MM.1S (cell line): ENCODE measurements at regions not wholly inside any gene's neighbourhood (a gene's known extent, or its start where the extent isn't known, plus 50 kb on each side); places are given as distances from the start of the nearest gene placed in this dataset.

Experiments used
- DNase-seq: peaks from one replicate; pipeline ENCODE4 v3.0.0-alpha.2; 2015
- H2AFZ ChIP-seq: fragments of 300-600 bp; sonication (generic); 2 replicates; pipeline ENCODE4 v1.6.0; 2016; ENCODE audit warnings: antibody characterized with exemption, low read length
- H3F3A ChIP-seq: fragments of 300-600 bp; sonication (generic); 2 replicates; pipeline ENCODE4 v1.6.1; 2016; ENCODE audit warnings: mild to moderate bottlenecking, antibody characterized with exemption, low read length, moderate library complexity, mixed read lengths; ENCODE audit not compliant: insufficient read depth
- H3K27ac ChIP-seq: fragments of 300-600 bp; sonication (generic); 2 replicates; pipeline ENCODE4 v1.5.1; 2016; ENCODE audit warnings: mild to moderate bottlenecking, low read length
- H3K27me3 ChIP-seq: fragments of 300-600 bp; sonication (generic); replicated peaks from 2 replicates; pipeline ENCODE4 v1.6.0; 2016; ENCODE audit warnings: low read length; ENCODE audit not compliant: insufficient read depth
- H3K36me3 ChIP-seq: fragments of 300-600 bp; sonication (generic); replicated peaks from 2 replicates; pipeline ENCODE4 v1.6.1; 2016; ENCODE audit warnings: mild to moderate bottlenecking, low read length, mixed read lengths; ENCODE audit not compliant: insufficient read depth
- H3K4me1 ChIP-seq: fragments of 300-600 bp; sonication (generic); 2 replicates; pipeline ENCODE4 v1.6.1; 2016; ENCODE audit warnings: low read length, mixed read lengths
- H3K4me2 ChIP-seq: fragments of 300-600 bp; sonication (generic); 2 replicates; pipeline ENCODE4 v1.6.0; 2016; ENCODE audit warnings: low read depth, low read length
- H3K4me3 ChIP-seq: fragments of 300-600 bp; sonication (generic); 2 replicates; pipeline ENCODE4 v1.5.1; 2016; ENCODE audit warnings: low read length, mixed read lengths
- H3K79me2 ChIP-seq: fragments of 300-600 bp; sonication (generic); 2 replicates; pipeline ENCODE4 v1.6.1; 2016; ENCODE audit warnings: mixed run types, low read length, mixed read lengths
- H3K9ac ChIP-seq: fragments of 300-600 bp; sonication (generic); 2 replicates; pipeline ENCODE4 v1.6.1; 2016; ENCODE audit warnings: low read length, mixed read lengths
- H3K9me2 ChIP-seq: fragments of 300-600 bp; sonication (generic); replicated peaks from 2 replicates; pipeline ENCODE4 v1.6.1; 2016; ENCODE audit warnings: mild to moderate bottlenecking, low read length, mixed read lengths; ENCODE audit not compliant: insufficient read depth
- H3K9me3 ChIP-seq: fragments of 300-600 bp; sonication (generic); replicated peaks from 2 replicates; pipeline ENCODE4 v1.6.1; 2016; ENCODE audit warnings: mild to moderate bottlenecking, low read length, mixed read lengths; ENCODE audit not compliant: insufficient read depth
- H4K20me1 ChIP-seq: fragments of 300-600 bp; sonication (generic); 2 replicates; pipeline ENCODE4 v1.6.1; 2016; ENCODE audit warnings: mild to moderate bottlenecking, low read length, moderate library complexity, mixed read lengths; ENCODE audit not compliant: insufficient read depth
- CTCF ChIP-seq: fragments of 300-600 bp; sonication (generic); IDR thresholded peaks from 2 replicates; pipeline ENCODE4 v1.5.1; 2016; ENCODE audit warnings: antibody characterized with exemption, low read length, mixed read lengths
- EZH2 ChIP-seq: fragments of 300-600 bp; sonication (generic); optimal IDR thresholded peaks from 2 replicates; pipeline ENCODE3; 2017; ENCODE audit warnings: low read depth, mild to moderate bottlenecking, antibody characterized with exemption, low read length, mixed read lengths
- EZH2phosphoT487 ChIP-seq: fragments of 300-600 bp; sonication (generic); IDR thresholded peaks from 2 replicates; pipeline ENCODE4 v1.6.1; 2018; ENCODE audit warnings: antibody characterized with exemption, low read length

- no peak for DNase-seq
- no peaks in the 10 kb centered on the region for H3K9me3 ChIP-seq
- no peak overlapping the region for H2AFZ ChIP-seq
- H3K9ac ChIP-seq, result no peak overlapping the region
- H3K27ac ChIP-seq, result no peak overlapping the region
- no peaks in the 10 kb centered on the region for H4K20me1 ChIP-seq
- no peaks in the 10 kb centered on the region for H3K9me2 ChIP-seq
- TF ChIP-seq EZH2phosphoT487, result no peak
- no peaks in the 10 kb centered on the region for H3K36me3 ChIP-seq
- H3K4me1 ChIP-seq, result no peaks in the 10 kb centered on the region
- no peak overlapping the region for H3K4me3 ChIP-seq
- no peak overlapping the region for H3K4me2 ChIP-seq
- no peaks in the 10 kb centered on the region for H3F3A ChIP-seq
- no peaks in the 10 kb centered on the region for H3K79me2 ChIP-seq
- no peaks in the 10 kb centered on the region for H3K27me3 ChIP-seq
These were observed 347.6 kb downstream of the TMEM121 start for GRCh38 chr14:105873870-105874512.

GRCh38 chr14:105876158-105876557 lies 349.8 kb downstream of the TMEM121 start:
- H3K9me3 ChIP-seq, result no peaks in the 10 kb centered on the region
- no peaks in the 10 kb centered on the region for H3K4me1 ChIP-seq
- no peaks in the 10 kb centered on the region for H3K36me3 ChIP-seq
- H3K9me2 ChIP-seq, result no peaks in the 10 kb centered on the region
- no peak overlapping the region for H3K4me2 ChIP-seq
- H3K4me3 ChIP-seq, result no peak overlapping the region
- no peak for DNase-seq
- no peak overlapping the region for H3K27ac ChIP-seq
- no peaks in the 10 kb centered on the region for H4K20me1 ChIP-seq
- H3K79me2 ChIP-seq, result no peaks in the 10 kb centered on the region
- TF ChIP-seq EZH2, result no peak
- TF ChIP-seq CTCF, result no peak
- no peak for TF ChIP-seq EZH2phosphoT487
- no peak overlapping the region for H3K9ac ChIP-seq
- H3K27me3 ChIP-seq, result no peaks in the 10 kb centered on the region
- no peaks in the 10 kb centered on the region for H3F3A ChIP-seq
- H2AFZ ChIP-seq, result no peak overlapping the region

GRCh38 chr14:105876829-105877228 lies 350.4 kb downstream of the TMEM121 start:
- Histone ChIP-seq H3K9me3 (no peaks in the 10 kb centered on the region), H2AFZ (no peak overlapping the region), H3F3A (no peaks in the 10 kb centered on the region), H3K36me3 (no peaks in the 10 kb centered on the region), H3K4me3 (no peak overlapping the region), H4K20me1 (no peaks in the 10 kb centered on the region), H3K79me2 (no peaks in the 10 kb centered on the region), H3K4me1 (no peaks in the 10 kb centered on the region), H3K27me3 (no peaks in the 10 kb centered on the region), H3K27ac (no peak overlapping the region), H3K9me2 (no peaks in the 10 kb centered on the region), H3K4me2 (no peak overlapping the region), H3K9ac (no peak overlapping the region)
- DNase-seq, result no peak
- no peak for TF ChIP-seq CTCF
- TF ChIP-seq EZH2, result no peak
- TF ChIP-seq EZH2phosphoT487, result no peak

- no peak overlapping the region for H2AFZ ChIP-seq
- H3K27me3 ChIP-seq, result no peaks in the 10 kb centered on the region
- no peak for DNase-seq
- no peaks in the 10 kb centered on the region for H3F3A ChIP-seq
- H3K9me2 ChIP-seq, result no peaks in the 10 kb centered on the region
- TF ChIP-seq EZH2, result no peak
- TF ChIP-seq EZH2phosphoT487, result no peak
- no peak for TF ChIP-seq CTCF
- H3K9me3 ChIP-seq, result no peaks in the 10 kb centered on the region
- no peaks in the 10 kb centered on the region for H3K79me2 ChIP-seq
- no peak overlapping the region for H3K27ac ChIP-seq
- H3K4me2 ChIP-seq, result no peak overlapping the region
- no peaks in the 10 kb centered on the region for H3K36me3 ChIP-seq
- H3K9ac ChIP-seq, result no peak overlapping the region
- H3K4me3 ChIP-seq, result no peak overlapping the region
- no peaks in the 10 kb centered on the region for H3K4me1 ChIP-seq
- no peaks in the 10 kb centered on the region for H4K20me1 ChIP-seq
These were observed 351.3 kb downstream of the TMEM121 start for GRCh38 chr14:105877645-105878044.
